K562 (cell line): ENCODE measurements at regions not wholly inside any gene's neighbourhood (a gene's known extent, or its start where the extent isn't known, plus 50 kb on each side); places are given as distances from the start of the nearest gene placed in this dataset.

Experiments
- ATAC-seq: fragments of 200-7000 bp; cut with Tn5 transposase; 3 replicates; pipeline ENCODE4 v1.9.1; 2020; ENCODE audit warnings: moderate library complexity
- BruUV-seq: library from RNA; stranded (reverse); fragments of 400-500 nt; replicated peaks from 2 replicates; lab custom pipeline; 2021; lab: Mats Ljungman, UMichigan
- CTCF ChIA-PET: fragments of 300-600 bp; formaldehyde crosslinking; extraction: SDS; loops from one replicate; lab custom pipeline; 2021; ENCODE audit warnings: low intra/inter-chr PET ratio; lab: Yijun Ruan, JAX
- POLR2A ChIA-PET: fragments of 300-600, 350-650 bp; sonication (Branson Sonifier 250); formaldehyde crosslinking; extraction: SDS; loops from one replicate; lab custom pipeline; 2021; ENCODE audit warnings: antibody characterized with exemption, inconsistent platforms; lab: Yijun Ruan, JAX
- DNase-seq, 4 experiments: peaks; one replicate each; pipeline versions ENCODE4 v3.0.0 to v3.0.0-alpha.2; 2011 to 2018; ENCODE audit warnings: low spot score in 3 of 4, mixed read lengths in 3 of 4; ENCODE audit errors: extremely low read depth in 1 of 4
- FAIRE-seq: peaks from 2 replicates; lab custom pipeline; 2011; peaks lifted over from hg19 to GRCh38; lab: Jason Lieb, UNC
- H2AFZ ChIP-seq: 2 replicates; pipeline ENCODE4 v1.6.0; 2011; ENCODE audit warnings: low read depth, low read length, control low read depth, inconsistent platforms
- H3K27ac ChIP-seq: fragments of 200-600 bp; 3 replicates; pipeline ENCODE4 v1.8.0; 2011; ENCODE audit warnings: low read depth, mild to moderate bottlenecking, control low read depth, inconsistent platforms, low read length, moderate library complexity, mixed read lengths; ENCODE audit errors: extremely low read depth
- H3K27me3 ChIP-seq, 2 experiments: fragments of 300-600 bp in 1 of 2; 2 replicates in 1 of 2; 3 replicates in 1 of 2; pipeline versions ENCODE4 v1.6.0 to v1.8.0; 2011; ENCODE audit warnings: inconsistent platforms in 2 of 2, low read length in 2 of 2, mild to moderate bottlenecking in 1 of 2, mixed read lengths in 1 of 2, moderate library complexity in 1 of 2; ENCODE audit not compliant: control insufficient read depth in 2 of 2, insufficient read depth in 2 of 2
- H3K36me3 ChIP-seq: fragments of 300-600 bp; 3 replicates; pipeline ENCODE4 v1.8.0; 2011; ENCODE audit warnings: mild to moderate bottlenecking, low read length, inconsistent platforms; ENCODE audit not compliant: control insufficient read depth, insufficient read depth
- H3K4me1 ChIP-seq, 2 experiments: fragments of 200-600 bp in 1 of 2; replicated peaks in 1 of 2; 2 replicates in 1 of 2; 3 replicates in 1 of 2; pipeline versions ENCODE4 v1.5.1 to v1.8.0; 2011; ENCODE audit warnings: inconsistent platforms in 2 of 2, low read length in 2 of 2, mild to moderate bottlenecking in 1 of 2, mixed read lengths in 1 of 2, moderate library complexity in 1 of 2; ENCODE audit not compliant: control insufficient read depth in 2 of 2, insufficient read depth in 2 of 2
- H3K4me2 ChIP-seq: 2 replicates; pipeline ENCODE4 v1.6.1; 2011; ENCODE audit warnings: low read length, control low read depth, inconsistent platforms, mixed read lengths; ENCODE audit not compliant: insufficient read depth
- H3K4me3 ChIP-seq: fragments of 200-600 bp; sonication (generic), shearing (Covaris generic); 2 replicates; pipeline ENCODE4 v1.5.1; 2016; ENCODE audit warnings: control low read depth, inconsistent platforms
- H3K79me2 ChIP-seq: fragments of 200-600 bp; 3 replicates; pipeline ENCODE4 v1.8.0; 2011; ENCODE audit warnings: low read length, inconsistent platforms; ENCODE audit not compliant: control insufficient read depth, insufficient read depth
- H3K9ac ChIP-seq, 2 experiments: 2 replicates each; pipeline versions ENCODE4 v1.6.0 to v1.6.1; 2011; ENCODE audit warnings: low read depth in 2 of 2, low read length in 2 of 2, control low read depth in 1 of 2, inconsistent platforms in 1 of 2, mild to moderate bottlenecking in 1 of 2, mixed read lengths in 1 of 2; ENCODE audit not compliant: insufficient read depth in 1 of 2
- H3K9me1 ChIP-seq: one replicate; pipeline ENCODE4 v1.6.0; 2011; ENCODE audit warnings: inconsistent platforms, mild to moderate bottlenecking, low read length, moderate library complexity; ENCODE audit not compliant: control insufficient read depth, insufficient read depth
- H3K9me3 ChIP-seq: replicated peaks from 2 replicates; pipeline ENCODE4 v1.5.1; 2011; ENCODE audit warnings: low read depth, low read length, inconsistent platforms; ENCODE audit not compliant: control insufficient read depth, insufficient read depth
- H4K20me1 ChIP-seq: replicated peaks from 2 replicates; pipeline ENCODE4 v1.6.1; 2011; ENCODE audit warnings: low read length, inconsistent platforms, mixed read lengths; ENCODE audit not compliant: control insufficient read depth, insufficient read depth
- ARID3B ChIP-seq: fragments of 250-450 bp; sonication (Bioruptor Pico); IDR thresholded peaks from 2 replicates; pipeline ENCODE4 v1.4.0; 2020; ENCODE audit warnings: borderline replicate concordance
- C11orf30 ChIP-seq: fragments of 450-650 bp; IDR thresholded peaks from 2 replicates; pipeline ENCODE4 v1.6.1; 2016; ENCODE audit warnings: low read depth, mild to moderate bottlenecking
- CAMTA2 ChIP-seq: fragments of 250-450 bp; sonication (Bioruptor Pico); conservative IDR thresholded peaks from 2 replicates; pipeline ENCODE4 v1.5.1; 2022
- E2F1 ChIP-seq: sonication (generic); formaldehyde crosslinking; IDR thresholded peaks from 2 replicates; pipeline ENCODE4 v1.8.1; 2023; ENCODE audit warnings: mild to moderate bottlenecking, missing genetic modification reagents, moderate library complexity
- FIP1L1 ChIP-seq: fragments of 200-400 bp; formaldehyde crosslinking; IDR thresholded peaks from 2 replicates; pipeline ENCODE4 v1.6.1; 2018; ENCODE audit warnings: mild to moderate bottlenecking, low read depth, low read length; ENCODE audit not compliant: poor library complexity, severe bottlenecking
- GMEB1 ChIP-seq: fragments of 250-450 bp; sonication (Bioruptor Pico); IDR thresholded peaks from 2 replicates; pipeline ENCODE4 v1.4.0; 2020; ENCODE audit warnings: mild to moderate bottlenecking
- POLR3G ChIP-seq: IDR thresholded peaks from 2 replicates; pipeline ENCODE4 v1.6.1; 2011; ENCODE audit not compliant: insufficient read length, insufficient replicate concordance; ENCODE audit errors: extremely low read depth
- ZBTB1 ChIP-seq: sonication (generic); formaldehyde crosslinking; IDR thresholded peaks from 2 replicates; pipeline ENCODE4 v1.8.1; 2023; ENCODE audit warnings: missing genetic modification reagents, low read depth, mild to moderate bottlenecking, borderline replicate concordance
- ZNF551 ChIP-seq: fragments of 250-450 bp; sonication (Bioruptor Pico); IDR thresholded peaks from 2 replicates; pipeline ENCODE4 v1.5.0; 2021; ENCODE audit warnings: mild to moderate bottlenecking, moderate library complexity
- WGBS: fragments of 100-300 bp; shearing (Covaris generic); methylation state at CpG from one replicate; pipeline ENCODE4 v1.1.6; 2016; ENCODE audit warnings: low coverage, mixed read lengths; ENCODE audit not compliant: insufficient coverage; ENCODE audit errors: missing lambda C conversion rate; 5-methylcytosine and 5-hydroxymethylcytosine counted together
- in situ Hi-C: fragments of 300-500 bp; cut with MboI; formaldehyde crosslinking; loops from 4 replicates; pipeline ENCODE4 v1.15.0; 2018; ENCODE audit warnings: inconsistent platforms, mixed read lengths
- intact Hi-C: fragments of 100-400 bp; cut with micrococcal nuclease; formaldehyde crosslinking; loops from 2 replicates; pipeline ENCODE4 v1.14.2; 2022
- TF ChIP-seq, protein P1 (sequence below): sonication (generic); formaldehyde crosslinking; IDR thresholded peaks from 2 replicates; pipeline ENCODE4 v1.8.1; 2022; ENCODE audit warnings: missing genetic modification reagents
- TF ChIP-seq, protein P2 (sequence below): fragments of 450-650 bp; formaldehyde crosslinking; IDR thresholded peaks from 2 replicates; pipeline ENCODE4 v1.4.0; 2022; ENCODE audit warnings: missing genetic modification characterization
- TF ChIP-seq, protein P3 (sequence below): fragments of 250-450 bp; sonication (Bioruptor Pico); IDR thresholded peaks from 2 replicates; pipeline ENCODE4 v1.5.0; 2022; ENCODE audit warnings: mild to moderate bottlenecking

DNA sequence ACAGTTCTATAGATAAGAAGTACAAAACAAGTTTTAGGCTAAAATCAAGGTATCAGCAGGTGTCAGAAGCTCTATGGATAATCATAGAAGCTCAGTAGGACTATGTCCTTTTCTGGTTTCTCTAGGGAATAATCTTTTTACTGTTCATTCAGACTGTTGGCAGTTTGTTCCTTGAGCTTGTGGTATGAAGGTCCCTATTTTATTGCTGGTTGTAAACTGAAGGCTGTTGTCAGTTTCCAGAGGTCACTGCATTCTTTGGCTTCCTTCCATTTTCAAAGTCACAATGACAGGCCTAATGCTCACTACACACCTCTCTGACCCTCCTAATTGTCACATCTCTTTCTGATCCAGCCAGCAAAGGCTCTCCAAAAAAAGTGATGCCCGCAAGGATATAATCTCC lies 337.9 kb upstream of the EDNRB start (continued):
- TF ChIP-seq E2F1, result no peak
- TF ChIP-seq, protein P1, sequence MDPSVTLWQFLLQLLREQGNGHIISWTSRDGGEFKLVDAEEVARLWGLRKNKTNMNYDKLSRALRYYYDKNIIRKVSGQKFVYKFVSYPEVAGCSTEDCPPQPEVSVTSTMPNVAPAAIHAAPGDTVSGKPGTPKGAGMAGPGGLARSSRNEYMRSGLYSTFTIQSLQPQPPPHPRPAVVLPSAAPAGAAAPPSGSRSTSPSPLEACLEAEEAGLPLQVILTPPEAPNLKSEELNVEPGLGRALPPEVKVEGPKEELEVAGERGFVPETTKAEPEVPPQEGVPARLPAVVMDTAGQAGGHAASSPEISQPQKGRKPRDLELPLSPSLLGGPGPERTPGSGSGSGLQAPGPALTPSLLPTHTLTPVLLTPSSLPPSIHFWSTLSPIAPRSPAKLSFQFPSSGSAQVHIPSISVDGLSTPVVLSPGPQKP (CRISPR knock-in tag), result no peak

DNA sequence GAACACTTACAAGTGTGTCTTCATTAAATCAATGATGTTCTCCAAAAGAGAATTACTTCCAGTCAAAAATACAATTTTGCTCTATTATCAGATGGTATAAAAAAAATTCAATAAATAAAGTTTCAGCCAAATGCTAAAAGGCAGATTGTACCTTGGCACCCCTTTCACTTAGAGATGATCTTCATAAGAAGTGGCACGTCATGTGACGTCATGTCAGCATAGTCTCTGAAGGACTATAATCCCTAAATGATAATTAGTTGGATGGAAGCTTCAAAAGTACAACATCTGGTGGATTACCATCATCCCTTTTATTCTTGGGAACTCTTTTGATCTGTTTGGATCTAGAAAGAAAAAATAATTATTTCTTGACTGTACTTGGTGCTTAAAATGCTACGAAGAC lies 335.5 kb upstream of the EDNRB start:
- Histone ChIP-seq H3K9me1 (no peaks in the 10 kb centered on the region), H3K4me3 (no peak overlapping the region), H2AFZ (no peak overlapping the region), H3K27me3 (no peaks in the 10 kb centered on the region), H3K79me2 (no peaks in the 10 kb centered on the region), H4K20me1 (no peaks in the 10 kb centered on the region), H3K9ac (no peak overlapping the region), H3K9me3 (no peaks in the 10 kb centered on the region), H3K4me2 (no peak overlapping the region), H3K27ac (no peak overlapping the region), H3K4me1 (no peaks in the 10 kb centered on the region), H3K36me3 (no peaks in the 10 kb centered on the region)
- FAIRE-seq (no peak), ATAC-seq (no peak), DNase-seq (no peak)
- in situ Hi-C loops (no loop called here), intact Hi-C loops (no loop called here)
- 0% methylated on average over 3 of the region's 3 CpGs for WGBS
- BruUV-seq, result no TSS peak
- POLR2A ChIA-PET, result no interaction called here
- CTCF ChIA-PET, result no interaction called here
- TF ChIP-seq, protein P2, sequence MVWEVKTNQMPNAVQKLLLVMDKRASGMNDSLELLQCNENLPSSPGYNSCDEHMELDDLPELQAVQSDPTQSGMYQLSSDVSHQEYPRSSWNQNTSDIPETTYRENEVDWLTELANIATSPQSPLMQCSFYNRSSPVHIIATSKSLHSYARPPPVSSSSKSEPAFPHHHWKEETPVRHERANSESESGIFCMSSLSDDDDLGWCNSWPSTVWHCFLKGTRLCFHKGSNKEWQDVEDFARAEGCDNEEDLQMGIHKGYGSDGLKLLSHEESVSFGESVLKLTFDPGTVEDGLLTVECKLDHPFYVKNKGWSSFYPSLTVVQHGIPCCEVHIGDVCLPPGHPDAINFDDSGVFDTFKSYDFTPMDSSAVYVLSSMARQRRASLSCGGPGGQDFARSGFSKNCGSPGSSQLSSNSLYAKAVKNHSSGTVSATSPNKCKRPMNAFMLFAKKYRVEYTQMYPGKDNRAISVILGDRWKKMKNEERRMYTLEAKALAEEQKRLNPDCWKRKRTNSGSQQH, result no peak
- TF ChIP-seq, protein P3, sequence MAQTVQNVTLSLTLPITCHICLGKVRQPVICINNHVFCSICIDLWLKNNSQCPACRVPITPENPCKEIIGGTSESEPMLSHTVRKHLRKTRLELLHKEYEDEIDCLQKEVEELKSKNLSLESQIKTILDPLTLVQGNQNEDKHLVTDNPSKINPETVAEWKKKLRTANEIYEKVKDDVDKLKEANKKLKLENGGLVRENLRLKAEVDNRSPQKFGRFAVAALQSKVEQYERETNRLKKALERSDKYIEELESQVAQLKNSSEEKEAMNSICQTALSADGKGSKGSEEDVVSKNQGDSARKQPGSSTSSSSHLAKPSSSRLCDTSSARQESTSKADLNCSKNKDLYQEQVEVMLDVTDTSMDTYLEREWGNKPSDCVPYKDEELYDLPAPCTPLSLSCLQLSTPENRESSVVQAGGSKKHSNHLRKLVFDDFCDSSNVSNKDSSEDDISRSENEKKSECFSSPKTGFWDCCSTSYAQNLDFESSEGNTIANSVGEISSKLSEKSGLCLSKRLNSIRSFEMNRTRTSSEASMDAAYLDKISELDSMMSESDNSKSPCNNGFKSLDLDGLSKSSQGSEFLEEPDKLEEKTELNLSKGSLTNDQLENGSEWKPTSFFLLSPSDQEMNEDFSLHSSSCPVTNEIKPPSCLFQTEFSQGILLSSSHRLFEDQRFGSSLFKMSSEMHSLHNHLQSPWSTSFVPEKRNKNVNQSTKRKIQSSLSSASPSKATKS (CRISPR knock-in tag), result no peak
- TF ChIP-seq CAMTA2 (no peak), ZNF551 (no peak), ARID3B (CRISPR knock-in tag) (no peak), C11orf30 (no peak), POLR3G (no peak), GMEB1 (CRISPR knock-in tag) (no peak), FIP1L1 (no peak), ZBTB1 (no peak)
